ENCODE measurements at regions not wholly inside any gene's neighbourhood (a gene's known extent, or its start where the extent isn't known, plus 50 kb on each side); places are given as distances from the start of the nearest gene placed in this dataset.

DNA sequence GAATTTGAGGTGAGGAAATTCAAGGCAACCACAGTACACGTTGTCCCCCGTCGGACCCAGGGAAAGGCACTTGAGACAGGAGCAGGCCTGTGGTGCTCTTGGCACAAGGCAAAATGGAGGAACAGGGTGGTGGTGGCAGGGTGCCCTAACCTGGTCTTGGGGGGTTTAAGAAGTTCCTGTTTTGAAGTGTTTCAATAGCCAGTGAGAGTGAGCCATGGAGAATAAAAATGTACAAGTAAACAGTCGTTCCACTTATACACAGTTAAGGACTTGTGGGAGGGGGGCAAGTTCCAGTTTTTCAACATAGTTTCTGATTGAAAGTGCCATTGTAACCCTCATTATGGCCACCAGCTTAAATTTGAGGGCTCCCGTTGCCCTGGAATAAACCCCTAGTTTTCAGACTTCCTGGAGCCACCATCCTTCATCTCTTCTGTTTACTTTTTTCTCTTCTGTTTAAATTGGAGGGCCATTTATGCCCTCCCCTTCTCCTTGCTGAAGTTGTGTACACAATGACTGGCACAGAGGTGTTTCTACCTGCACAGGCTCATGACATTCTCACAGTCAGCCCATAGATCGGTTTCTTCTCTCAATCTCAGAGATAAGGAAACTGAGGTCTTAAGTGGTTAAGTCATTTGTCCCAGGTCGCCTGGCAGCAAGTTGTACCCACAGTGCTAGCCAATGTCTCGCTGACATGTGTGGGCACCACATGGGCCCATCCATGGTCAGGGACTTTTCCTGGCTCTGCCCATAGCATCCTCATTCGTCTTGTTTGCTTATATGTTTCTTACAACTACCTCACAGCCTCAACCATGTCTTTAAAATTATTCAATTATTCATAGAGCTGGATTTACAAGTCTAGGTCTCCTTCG is 66.0 kb upstream of the ST3GAL5 start:
- Histone ChIP-seq H3K9me3 (no peaks in the 10 kb centered on the region), H3K4me1 (peaks cover 0 to 16% (median 0%) of the 10 kb centered on the region in 4 donors), H3K4me3 (no peak overlapping the region), H3K36me3 (no peaks in the 10 kb centered on the region), H3K27me3 (no peaks in the 10 kb centered on the region), H3K27ac (peak overlapping the region in 2 of 4 donors; percentile 16 to 18)
- WGBS, 2 donors, result 82 to 83% methylated on average over 10 of the region's 10 CpGs
- no peak for DNase-seq (ENCODE audit: low spot score in 2 of 2)
- no peak for TF ChIP-seq POLR2A (IDR thresholded peaks at IDR 0.05)
- TF ChIP-seq EP300 (IDR thresholded peaks at IDR 0.05), result no peak
- TF ChIP-seq, protein P1, sequence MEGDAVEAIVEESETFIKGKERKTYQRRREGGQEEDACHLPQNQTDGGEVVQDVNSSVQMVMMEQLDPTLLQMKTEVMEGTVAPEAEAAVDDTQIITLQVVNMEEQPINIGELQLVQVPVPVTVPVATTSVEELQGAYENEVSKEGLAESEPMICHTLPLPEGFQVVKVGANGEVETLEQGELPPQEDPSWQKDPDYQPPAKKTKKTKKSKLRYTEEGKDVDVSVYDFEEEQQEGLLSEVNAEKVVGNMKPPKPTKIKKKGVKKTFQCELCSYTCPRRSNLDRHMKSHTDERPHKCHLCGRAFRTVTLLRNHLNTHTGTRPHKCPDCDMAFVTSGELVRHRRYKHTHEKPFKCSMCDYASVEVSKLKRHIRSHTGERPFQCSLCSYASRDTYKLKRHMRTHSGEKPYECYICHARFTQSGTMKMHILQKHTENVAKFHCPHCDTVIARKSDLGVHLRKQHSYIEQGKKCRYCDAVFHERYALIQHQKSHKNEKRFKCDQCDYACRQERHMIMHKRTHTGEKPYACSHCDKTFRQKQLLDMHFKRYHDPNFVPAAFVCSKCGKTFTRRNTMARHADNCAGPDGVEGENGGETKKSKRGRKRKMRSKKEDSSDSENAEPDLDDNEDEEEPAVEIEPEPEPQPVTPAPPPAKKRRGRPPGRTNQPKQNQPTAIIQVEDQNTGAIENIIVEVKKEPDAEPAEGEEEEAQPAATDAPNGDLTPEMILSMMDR (IDR thresholded peaks at IDR 0.05), result no peak

DNA sequence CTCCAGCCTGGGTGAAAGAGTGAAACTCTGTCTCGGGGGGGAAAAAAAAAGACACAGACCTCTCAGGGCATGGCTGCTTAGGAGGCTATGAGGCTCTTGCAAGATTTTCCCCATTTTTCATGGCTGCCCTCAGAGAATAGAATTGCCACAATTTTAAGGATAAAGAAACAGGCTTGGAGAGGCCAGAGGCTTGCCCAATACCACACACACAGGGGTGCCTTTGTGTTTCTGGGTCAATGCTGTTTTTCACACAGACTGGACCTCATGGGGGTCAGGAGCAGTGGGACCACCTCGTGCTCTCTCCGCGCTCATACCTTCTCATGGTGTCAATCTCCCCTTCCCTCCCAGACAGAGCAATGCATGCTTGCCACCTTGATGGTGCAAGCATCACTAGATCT is 65.4 kb upstream of the ST3GAL5 start:
- no peak overlapping the region for H3K4me3 ChIP-seq
- no peaks in the 10 kb centered on the region for H3K27me3 ChIP-seq
- DNase-seq (ENCODE audit: low spot score in 2 of 2), result no peak
- H3K36me3 ChIP-seq, result no peaks in the 10 kb centered on the region
- WGBS, 2 donors, result 77 to 80% methylated on average over 4 of the region's 4 CpGs
- no peaks in the 10 kb centered on the region for H3K9me3 ChIP-seq
- peaks cover 0 to 17% (median 0%) of the 10 kb centered on the region in 4 donors for H3K4me1 ChIP-seq
- TF ChIP-seq, protein P1 (IDR thresholded peaks at IDR 0.05), result no peak
- no peak for TF ChIP-seq POLR2A (IDR thresholded peaks at IDR 0.05)
- no peak for TF ChIP-seq EP300 (IDR thresholded peaks at IDR 0.05)
- peak overlapping the region in 2 of 4 donors; percentile 3 to 16 for H3K27ac ChIP-seq

DNA sequence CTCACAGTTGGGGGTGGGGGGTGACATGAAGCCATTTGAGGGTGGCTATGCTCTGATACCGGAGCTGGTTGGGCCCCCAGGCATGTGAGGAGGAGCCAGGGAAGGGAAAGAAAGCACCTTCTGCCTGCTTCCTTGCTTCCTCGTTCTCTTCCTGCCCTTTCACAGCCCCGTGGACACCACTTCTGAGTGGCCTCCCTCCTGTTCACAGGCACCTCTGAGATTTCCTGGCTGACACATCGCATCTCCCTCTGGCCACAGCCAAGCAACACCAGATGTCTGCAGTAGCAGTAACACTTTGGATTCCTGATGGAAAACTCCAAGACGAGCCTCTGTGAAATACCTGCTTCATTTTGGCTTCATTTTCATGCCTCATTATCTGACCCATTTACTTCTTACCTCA is 64.7 kb upstream of the ST3GAL5 start:
- H3K9me3 ChIP-seq, result no peaks in the 10 kb centered on the region
- DNase-seq (ENCODE audit: low spot score in 2 of 2), result no peak
- H3K27me3 ChIP-seq, result no peaks in the 10 kb centered on the region
- H3K4me3 ChIP-seq, result no peak overlapping the region
- H3K4me1 ChIP-seq, result peaks cover 0 to 19% (median 0%) of the 10 kb centered on the region in 4 donors
- H3K27ac ChIP-seq, result peak overlapping the region in 1 of 4 donors; percentile 37
- TF ChIP-seq, protein P1 (IDR thresholded peaks at IDR 0.05), result no peak
- no peak for TF ChIP-seq POLR2A (IDR thresholded peaks at IDR 0.05)
- TF ChIP-seq EP300 (IDR thresholded peaks at IDR 0.05), result no peak
- no peaks in the 10 kb centered on the region for H3K36me3 ChIP-seq
- WGBS, 2 donors, result 44 to 48% methylated on average over 5 of the region's 5 CpGs

DNA sequence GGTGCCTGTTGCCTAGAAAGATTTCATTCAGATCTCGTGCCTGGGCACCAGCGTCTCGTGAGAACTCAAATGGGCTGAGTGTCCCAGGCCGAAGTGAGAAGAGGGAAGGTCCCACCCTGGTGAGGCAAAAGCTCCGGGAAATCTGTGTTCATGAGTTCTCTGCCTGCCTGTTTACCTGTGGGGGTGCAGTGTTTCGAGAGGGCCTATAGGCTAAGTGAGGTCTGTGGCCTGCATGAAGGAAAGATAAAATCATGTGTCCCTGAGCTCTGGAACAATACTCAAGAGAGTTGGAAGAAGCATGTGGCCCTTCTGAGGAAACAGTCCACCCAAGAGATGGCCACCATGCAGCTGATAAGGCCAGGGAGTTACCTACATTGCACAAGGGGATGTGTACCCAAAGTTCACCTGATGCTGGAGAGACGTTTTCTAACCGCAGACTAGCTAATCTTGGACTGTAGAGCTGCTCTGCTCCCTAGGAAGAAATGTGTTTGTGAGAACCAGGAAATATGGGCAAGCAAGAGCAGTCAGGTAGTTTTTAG is 63.5 kb upstream of the ST3GAL5 start:
- Histone ChIP-seq H3K9me3 (no peaks in the 10 kb centered on the region), H3K27me3 (no peaks in the 10 kb centered on the region), H3K36me3 (no peaks in the 10 kb centered on the region), H3K4me1 (peaks cover 0 to 19% (median 0%) of the 10 kb centered on the region in 4 donors), H3K27ac (no peak overlapping the region), H3K4me3 (no peak overlapping the region)
- TF ChIP-seq EP300 (IDR thresholded peaks at IDR 0.05), result no peak
- TF ChIP-seq, protein P1 (IDR thresholded peaks at IDR 0.05), result no peak
- TF ChIP-seq POLR2A (IDR thresholded peaks at IDR 0.05), result no peak
- no peak for DNase-seq (ENCODE audit: low spot score in 2 of 2)
- 87 to 89% methylated on average over 8 of the region's 8 CpGs for WGBS, 2 donors

Measured in tibial nerve (tissue), 4 donors.